ENCODE measurements at regions not wholly inside any gene's neighbourhood (a gene's known extent, or its start where the extent isn't known, plus 50 kb on each side); places are given as distances from the start of the nearest gene placed in this dataset.

DNA sequence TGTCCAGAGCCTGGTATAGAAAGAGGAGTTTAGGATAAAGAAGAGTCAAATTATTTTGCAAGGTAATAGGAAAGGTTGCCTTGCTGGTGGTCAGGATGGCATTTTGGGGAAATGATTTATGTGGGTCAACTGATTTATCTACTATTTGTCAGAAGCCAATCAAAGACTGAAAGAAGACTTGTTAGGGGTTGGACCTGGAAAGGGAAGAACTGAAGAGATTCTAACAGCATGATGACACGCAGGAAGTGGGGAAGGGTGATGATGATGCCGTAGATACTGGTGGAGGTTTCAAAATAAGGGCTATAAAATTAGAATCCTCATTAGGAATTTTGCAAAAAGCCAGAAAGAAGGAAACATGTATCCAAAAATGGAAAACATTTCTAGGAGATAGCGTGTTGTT is 60.7 kb upstream of the FGF14 start:
- no peak overlapping the region for H3K4me3 Mint-ChIP-seq
- H3K36me3 Mint-ChIP-seq (ENCODE audit: low read depth), result no peaks in the 10 kb centered on the region
- H3K9me3 Mint-ChIP-seq, result no peaks in the 10 kb centered on the region
- no peaks in the 10 kb centered on the region for H3K4me1 Mint-ChIP-seq
- peaks cover 11% of the 10 kb centered on the region for H3K27me3 Mint-ChIP-seq
- H3K27ac Mint-ChIP-seq, result no peak overlapping the region
- no peak for DNase-seq
- ATAC-seq, result no peak

DNA sequence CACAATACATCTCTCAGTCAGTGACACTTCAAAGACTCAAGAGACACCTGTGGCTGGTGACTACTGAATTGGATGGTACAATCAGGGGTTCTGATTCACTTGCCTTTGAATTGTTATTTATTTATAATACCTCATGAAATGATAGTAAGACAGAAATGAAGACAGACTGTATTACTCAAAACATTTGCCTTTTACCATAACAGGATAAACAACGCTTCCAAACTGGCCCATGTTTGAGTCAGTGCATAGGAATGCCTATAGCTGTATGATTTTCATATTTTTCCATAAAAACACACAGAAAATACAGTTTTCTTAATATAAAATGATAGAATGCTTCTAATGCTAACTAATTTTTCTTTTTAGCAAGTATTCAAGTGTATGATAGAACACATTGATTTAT is 59.5 kb upstream of the FGF14 start:
- Mint-ChIP-seq H3K4me3 (no peak overlapping the region), H3K4me1 (peaks cover 4% of the 10 kb centered on the region), H3K27ac (no peak overlapping the region), H3K27me3 (peaks cover 11% of the 10 kb centered on the region), H3K36me3 (ENCODE audit: low read depth) (no peaks in the 10 kb centered on the region), H3K9me3 (no peaks in the 10 kb centered on the region)
- ATAC-seq (no peak), DNase-seq (no peak)

DNA sequence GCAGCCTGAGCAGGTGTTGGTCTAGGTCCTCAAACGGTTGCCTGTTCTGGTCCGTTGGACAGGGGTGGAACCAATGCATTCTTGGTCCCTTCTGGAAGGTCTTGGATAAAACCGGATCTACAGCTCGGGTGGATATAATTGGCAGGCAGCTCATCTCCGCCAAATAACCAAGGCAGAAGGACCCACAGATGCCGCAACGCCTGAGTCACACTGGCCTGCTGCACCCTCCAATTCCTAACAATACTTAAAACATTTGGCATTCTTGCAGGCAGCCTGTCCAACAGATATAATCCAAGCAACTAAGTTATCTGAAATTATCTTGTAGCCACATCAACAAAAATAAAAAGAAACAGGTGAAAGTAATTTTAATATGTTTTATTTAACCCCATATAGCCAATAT is 59.0 kb upstream of the FGF14 start:
- no peak for ATAC-seq
- peaks cover 14% of the 10 kb centered on the region for H3K27me3 Mint-ChIP-seq
- no peaks in the 10 kb centered on the region for H3K9me3 Mint-ChIP-seq
- no peak overlapping the region for H3K27ac Mint-ChIP-seq
- H3K4me1 Mint-ChIP-seq, result peaks cover 4% of the 10 kb centered on the region
- H3K36me3 Mint-ChIP-seq (ENCODE audit: low read depth), result no peaks in the 10 kb centered on the region
- no peak for DNase-seq
- no peak overlapping the region for H3K4me3 Mint-ChIP-seq

DNA sequence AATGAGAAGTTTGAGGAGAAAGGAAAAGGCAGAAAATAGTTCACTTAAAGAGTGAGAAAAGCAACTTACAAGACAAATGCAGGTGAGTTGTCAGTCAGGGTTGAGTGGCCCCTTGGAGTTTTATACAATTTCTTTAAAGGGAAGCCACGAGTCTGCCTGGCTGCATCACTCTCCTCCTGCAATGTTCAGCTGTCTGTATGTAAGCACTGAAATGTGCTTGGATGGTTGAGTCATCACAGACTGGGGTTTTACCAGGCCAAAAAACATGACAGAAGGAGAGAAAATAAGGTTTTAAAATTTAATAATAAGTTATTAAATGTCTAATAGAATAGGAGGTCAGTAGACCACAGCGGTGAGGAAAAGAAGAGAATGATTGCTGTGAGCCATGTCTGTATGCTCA is 51.0 kb upstream of the FGF14 start:
- H3K36me3 Mint-ChIP-seq (ENCODE audit: low read depth), result no peaks in the 10 kb centered on the region
- H3K27me3 Mint-ChIP-seq, result peaks cover 2% of the 10 kb centered on the region
- no peak for DNase-seq
- H3K4me1 Mint-ChIP-seq, result peaks cover 4% of the 10 kb centered on the region
- no peak overlapping the region for H3K27ac Mint-ChIP-seq
- H3K9me3 Mint-ChIP-seq, result no peaks in the 10 kb centered on the region
- no peak overlapping the region for H3K4me3 Mint-ChIP-seq
- no peak for ATAC-seq

All from activated naive CD8-positive, alpha-beta T cell treated with anti-CD3 and anti-CD28 coated beads, Interleukin-2, amount 50 U/mL, for 24 hours (primary cell).